ENCODE measurements at regions not wholly inside any gene's neighbourhood (a gene's known extent, or its start where the extent isn't known, plus 50 kb on each side); places are given as distances from the start of the nearest gene placed in this dataset.
A peak's percentile ranks its signal among the peaks of the same experiment; 100 is the strongest.

GRCh38 chrX:107566604-107567262 is 61.6 kb upstream of the PRPS1 start:
- WGBS (ENCODE audit: missing lambda C conversion rate): 51% methylated on average over 2 of the region's 2 CpGs
- ChIA-PET CTCF (interaction anchor here (1.6 kb wide), 1 partner anchor 28 kb away, joined by 3 read pairs; no protein-coding TSS in a partner anchor), POLR2A (no interaction called here)
- H3K27ac ChIP-seq: no peak overlapping the region
- no peak overlapping the region for H3K4me2 ChIP-seq
- FAIRE-seq (peak; percentile 74), ATAC-seq (no peak), DNase-seq (ENCODE audit: low read depth in 1 of 2, low spot score in 1 of 2) (no peak)
- no peak for TF ChIP-seq NFE2L2 (conservative IDR thresholded peaks at IDR 0.05; ENCODE audit: low read length)
- no peak for TF ChIP-seq FOSB (CRISPR knock-in tag; IDR thresholded peaks at IDR 0.05)
- no peak for TF ChIP-seq ZSCAN20 (CRISPR knock-in tag; IDR thresholded peaks at IDR 0.05)
- no peak for TF ChIP-seq TP53 (CRISPR knock-in tag; IDR thresholded peaks at IDR 0.05)
- TF ChIP-seq MYC (IDR thresholded peaks at IDR 0.05; ENCODE audit: borderline replicate concordance, low read length): no peak
- TF ChIP-seq RFX5 (IDR thresholded peaks at IDR 0.05): no peak
- no peak for TF ChIP-seq ELK1 (IDR thresholded peaks at IDR 0.05; ENCODE audit: low read depth, low read length)
- TF ChIP-seq, protein P1, sequence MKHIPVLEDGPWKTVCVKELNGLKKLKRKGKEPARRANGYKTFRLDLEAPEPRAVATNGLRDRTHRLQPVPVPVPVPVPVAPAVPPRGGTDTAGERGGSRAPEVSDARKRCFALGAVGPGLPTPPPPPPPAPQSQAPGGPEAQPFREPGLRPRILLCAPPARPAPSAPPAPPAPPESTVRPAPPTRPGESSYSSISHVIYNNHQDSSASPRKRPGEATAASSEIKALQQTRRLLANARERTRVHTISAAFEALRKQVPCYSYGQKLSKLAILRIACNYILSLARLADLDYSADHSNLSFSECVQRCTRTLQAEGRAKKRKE (CRISPR knock-in tag; IDR thresholded peaks at IDR 0.05; ENCODE audit: low read depth): no peak
- TF ChIP-seq CBX8 (IDR thresholded peaks at IDR 0.05): no peak
- TF ChIP-seq HDAC2 (IDR thresholded peaks at IDR 0.05): no peak
- no peak for TF ChIP-seq FOSL2 (IDR thresholded peaks at IDR 0.05)
- TF ChIP-seq FOSL2 (CRISPR knock-in tag; IDR thresholded peaks at IDR 0.05): no peak
- TF ChIP-seq ZNF302 (CRISPR knock-in tag; IDR thresholded peaks at IDR 0.05): no peak
- TF ChIP-seq, protein P2, sequence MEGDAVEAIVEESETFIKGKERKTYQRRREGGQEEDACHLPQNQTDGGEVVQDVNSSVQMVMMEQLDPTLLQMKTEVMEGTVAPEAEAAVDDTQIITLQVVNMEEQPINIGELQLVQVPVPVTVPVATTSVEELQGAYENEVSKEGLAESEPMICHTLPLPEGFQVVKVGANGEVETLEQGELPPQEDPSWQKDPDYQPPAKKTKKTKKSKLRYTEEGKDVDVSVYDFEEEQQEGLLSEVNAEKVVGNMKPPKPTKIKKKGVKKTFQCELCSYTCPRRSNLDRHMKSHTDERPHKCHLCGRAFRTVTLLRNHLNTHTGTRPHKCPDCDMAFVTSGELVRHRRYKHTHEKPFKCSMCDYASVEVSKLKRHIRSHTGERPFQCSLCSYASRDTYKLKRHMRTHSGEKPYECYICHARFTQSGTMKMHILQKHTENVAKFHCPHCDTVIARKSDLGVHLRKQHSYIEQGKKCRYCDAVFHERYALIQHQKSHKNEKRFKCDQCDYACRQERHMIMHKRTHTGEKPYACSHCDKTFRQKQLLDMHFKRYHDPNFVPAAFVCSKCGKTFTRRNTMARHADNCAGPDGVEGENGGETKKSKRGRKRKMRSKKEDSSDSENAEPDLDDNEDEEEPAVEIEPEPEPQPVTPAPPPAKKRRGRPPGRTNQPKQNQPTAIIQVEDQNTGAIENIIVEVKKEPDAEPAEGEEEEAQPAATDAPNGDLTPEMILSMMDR (IDR thresholded peaks at IDR 0.05): no peak
- peaks cover 5% of the 10 kb centered on the region for H3K4me1 ChIP-seq
- H3K9me3 ChIP-seq: no peaks in the 10 kb centered on the region
- no peak overlapping the region for H3K4me3 ChIP-seq

DNA sequence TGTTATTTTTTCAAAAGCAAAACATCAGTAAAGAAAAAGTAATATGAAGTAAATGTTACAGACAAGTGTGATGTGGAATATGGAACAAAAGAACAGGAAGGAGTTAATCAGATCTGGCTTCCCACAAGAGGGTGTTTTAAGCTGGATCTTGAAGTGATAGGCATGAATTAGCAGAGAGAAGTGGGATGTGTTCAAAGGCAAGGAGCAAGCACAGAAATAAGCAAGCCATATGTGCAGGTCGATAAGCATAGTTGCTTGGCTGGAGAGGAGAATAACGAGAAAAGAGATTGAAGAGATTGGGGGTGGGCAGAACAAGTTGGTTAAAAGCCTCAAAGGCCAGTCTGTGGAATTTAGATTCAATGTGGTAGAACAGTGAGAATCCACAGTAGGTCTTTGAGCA is 60.9 kb upstream of the PRPS1 start:
- no peak for TF ChIP-seq TP53 (CRISPR knock-in tag; IDR thresholded peaks at IDR 0.05)
- TF ChIP-seq TFCP2L1 (CRISPR knock-in tag; IDR thresholded peaks at IDR 0.05): no peak
- TF ChIP-seq CHD2 (IDR thresholded peaks at IDR 0.05; ENCODE audit: low read length, partially characterized antibody): no peak
- no peak for TF ChIP-seq ESRRA (IDR thresholded peaks at IDR 0.05; ENCODE audit: borderline replicate concordance, low read length)
- TF ChIP-seq SMC3 (IDR thresholded peaks at IDR 0.05): no peak
- TF ChIP-seq CEBPB (IDR thresholded peaks at IDR 0.05): no peak
- TF ChIP-seq MYC (IDR thresholded peaks at IDR 0.05; ENCODE audit: borderline replicate concordance, low read length): no peak
- no peak for TF ChIP-seq ZSCAN20 (CRISPR knock-in tag; IDR thresholded peaks at IDR 0.05)
- TF ChIP-seq SREBF2 (IDR thresholded peaks at IDR 0.05): no peak
- no peak for TF ChIP-seq E2F6 (IDR thresholded peaks at IDR 0.05; ENCODE audit: borderline replicate concordance, low read depth)
- no peak for TF ChIP-seq PHF8 (IDR thresholded peaks at IDR 0.05; ENCODE audit: borderline replicate concordance, low read depth)
- no peak for TF ChIP-seq GATA3 (IDR thresholded peaks at IDR 0.05; ENCODE audit: borderline replicate concordance)
- no peak for TF ChIP-seq HOXB5 (CRISPR knock-in tag; IDR thresholded peaks at IDR 0.05)
- TF ChIP-seq RAD21 (conservative IDR thresholded peaks at IDR 0.05 in 1 of 2, IDR thresholded peaks at IDR 0.05 in 1 of 2): no peak
- no peak for TF ChIP-seq POLR2AphosphoS2 (conservative IDR thresholded peaks at IDR 0.05; ENCODE audit: low read length)
- TF ChIP-seq RARB (CRISPR knock-in tag; IDR thresholded peaks at IDR 0.05): no peak
- TF ChIP-seq USF2 (IDR thresholded peaks at IDR 0.05): no peak
- TF ChIP-seq MAX (IDR thresholded peaks at IDR 0.05): no peak
- no peak for TF ChIP-seq ZC3H11A (IDR thresholded peaks at IDR 0.05)
- no peak overlapping the region for H3K4me3 ChIP-seq
- FAIRE-seq: no peak
- no peak overlapping the region for H3K27ac ChIP-seq
- no peaks in the 10 kb centered on the region for H3K9me3 ChIP-seq
- ChIA-PET POLR2A (no interaction called here), CTCF (interaction anchor here (1.6 kb wide), 1 partner anchor 29 kb away, joined by 3 read pairs; no protein-coding TSS in a partner anchor)
- H3K4me1 ChIP-seq: peaks cover 5% of the 10 kb centered on the region
- 89% methylated on average over 2 of the region's 2 CpGs for WGBS (ENCODE audit: missing lambda C conversion rate)
- no peak overlapping the region for H3K4me2 ChIP-seq
- DNase-seq (ENCODE audit: low read depth in 1 of 2, low spot score in 1 of 2): no peak
- no peak for ATAC-seq

Measured in A549 (cell line).